A673 (cell line): ENCODE measurements at regions not wholly inside any gene's neighbourhood (a gene's known extent, or its start where the extent isn't known, plus 50 kb on each side); places are given as distances from the start of the nearest gene placed in this dataset.

Experiments used
- BruUV-seq: library from RNA; stranded (reverse); fragments of 400-500 nt; replicated peaks from 2 replicates; lab custom pipeline; 2021; lab: Mats Ljungman, UMichigan
- CTCF ChIA-PET: fragments of 300-600 bp; sonication (Branson Sonifier 250); formaldehyde crosslinking; loops from one replicate; lab custom pipeline; 2022; ENCODE audit warnings: antibody characterized with exemption; lab: Charles Lee
- POLR2A ChIA-PET: fragments of 300-600 bp; sonication (Branson Sonifier 250); formaldehyde crosslinking; loops from one replicate; lab custom pipeline; 2022; ENCODE audit warnings: antibody characterized with exemption; ENCODE audit not compliant: low non-redundant PET; lab: Charles Lee
- DNase-seq: peaks from one replicate; pipeline ENCODE4 v3.0.0-alpha.2; 2015; ENCODE audit warnings: low spot score
- H3K27ac ChIP-seq: fragments of 200-600 bp; sonication (generic); 2 replicates; pipeline ENCODE4 v1.5.1; 2016; ENCODE audit warnings: mixed run types, low read depth, mild to moderate bottlenecking, mixed read lengths, antibody characterized with exemption, low read length; ENCODE audit not compliant: poor library complexity, severe bottlenecking
- H3K27me3 ChIP-seq: fragments of 200-600 bp; sonication (generic); replicated peaks from 2 replicates; pipeline ENCODE4 v1.6.1; 2017; ENCODE audit warnings: mixed run types, low read depth, mild to moderate bottlenecking, mixed read lengths, antibody characterized with exemption, low read length; ENCODE audit not compliant: insufficient read depth, poor library complexity
- H3K36me3 ChIP-seq: fragments of 200-600 bp; sonication (generic); 2 replicates; pipeline ENCODE4 v1.6.1; 2016; ENCODE audit warnings: mixed run types, mild to moderate bottlenecking, mixed read lengths, antibody characterized with exemption, low read length; ENCODE audit not compliant: insufficient read depth, poor library complexity, severe bottlenecking
- H3K4me1 ChIP-seq: fragments of 200-600 bp; sonication (generic); 2 replicates; pipeline ENCODE4 v1.6.1; 2017; ENCODE audit warnings: mixed run types, mild to moderate bottlenecking, mixed read lengths, antibody characterized with exemption, low read length; ENCODE audit not compliant: insufficient read depth, poor library complexity, severe bottlenecking
- H3K4me3 ChIP-seq: fragments of 200-600 bp; sonication (generic); 2 replicates; pipeline ENCODE4 v1.5.1; 2016; ENCODE audit warnings: low read depth, mixed run types, mild to moderate bottlenecking, mixed read lengths, low read length; ENCODE audit not compliant: poor library complexity, severe bottlenecking
- H3K9me3 ChIP-seq: fragments of 200-600 bp; sonication (generic); 2 replicates; pipeline ENCODE4 v1.6.1; 2016; ENCODE audit warnings: mixed run types, low read depth, mild to moderate bottlenecking, mixed read lengths, antibody characterized with exemption, low read length; ENCODE audit not compliant: poor library complexity, severe bottlenecking
- EZH2 ChIP-seq: fragments of 200-600 bp; sonication (generic); IDR thresholded peaks from 2 replicates; pipeline ENCODE4 v1.6.1; 2017; ENCODE audit warnings: borderline replicate concordance, low read depth, mild to moderate bottlenecking, mixed read lengths, antibody characterized with exemption, low read length; ENCODE audit not compliant: poor library complexity, severe bottlenecking
- intact Hi-C: fragments of 100-400 bp; cut with micrococcal nuclease; formaldehyde crosslinking; loops from one replicate; pipeline ENCODE4 v1.10.0; 2022; ENCODE audit not compliant: unreplicated experiment
- TF ChIP-seq, protein P1 (sequence below): fragments of 300-800, 200-600 bp; sonication (generic); conservative IDR thresholded peaks from 2 replicates; pipeline ENCODE4 v1.5.1; 2017; ENCODE audit warnings: low read depth, mild to moderate bottlenecking, antibody characterized with exemption, low read length, moderate library complexity, mixed read lengths

DNA sequence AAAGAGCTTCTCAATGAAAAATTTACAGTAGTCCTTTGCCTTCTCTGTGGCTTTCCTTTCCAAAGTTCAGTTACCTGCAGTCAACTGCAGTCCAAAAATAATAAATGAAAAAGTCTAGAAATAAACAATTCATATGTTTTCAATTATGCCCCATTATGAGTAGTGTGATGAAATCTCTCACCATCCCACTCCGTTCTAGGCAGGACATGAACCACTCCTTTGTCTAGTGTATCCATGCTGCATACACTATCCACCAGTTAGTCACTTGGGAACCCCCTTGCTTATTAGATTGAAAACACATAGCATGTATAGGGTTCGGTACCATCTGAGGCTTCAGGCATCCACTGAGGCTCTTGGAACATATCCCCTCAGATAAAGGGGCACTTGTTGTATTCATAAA is 80.6 kb upstream of the EYA4 start:
- Histone ChIP-seq H3K27ac (no peak overlapping the region), H3K4me1 (peaks cover 27% of the 10 kb centered on the region), H3K36me3 (no peaks in the 10 kb centered on the region), H3K4me3 (no peak overlapping the region), H3K27me3 (no peaks in the 10 kb centered on the region), H3K9me3 (no peaks in the 10 kb centered on the region)
- DNase-seq, result no peak
- no peak for TF ChIP-seq EZH2
- TF ChIP-seq, protein P1, sequence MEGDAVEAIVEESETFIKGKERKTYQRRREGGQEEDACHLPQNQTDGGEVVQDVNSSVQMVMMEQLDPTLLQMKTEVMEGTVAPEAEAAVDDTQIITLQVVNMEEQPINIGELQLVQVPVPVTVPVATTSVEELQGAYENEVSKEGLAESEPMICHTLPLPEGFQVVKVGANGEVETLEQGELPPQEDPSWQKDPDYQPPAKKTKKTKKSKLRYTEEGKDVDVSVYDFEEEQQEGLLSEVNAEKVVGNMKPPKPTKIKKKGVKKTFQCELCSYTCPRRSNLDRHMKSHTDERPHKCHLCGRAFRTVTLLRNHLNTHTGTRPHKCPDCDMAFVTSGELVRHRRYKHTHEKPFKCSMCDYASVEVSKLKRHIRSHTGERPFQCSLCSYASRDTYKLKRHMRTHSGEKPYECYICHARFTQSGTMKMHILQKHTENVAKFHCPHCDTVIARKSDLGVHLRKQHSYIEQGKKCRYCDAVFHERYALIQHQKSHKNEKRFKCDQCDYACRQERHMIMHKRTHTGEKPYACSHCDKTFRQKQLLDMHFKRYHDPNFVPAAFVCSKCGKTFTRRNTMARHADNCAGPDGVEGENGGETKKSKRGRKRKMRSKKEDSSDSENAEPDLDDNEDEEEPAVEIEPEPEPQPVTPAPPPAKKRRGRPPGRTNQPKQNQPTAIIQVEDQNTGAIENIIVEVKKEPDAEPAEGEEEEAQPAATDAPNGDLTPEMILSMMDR, result no peak
- intact Hi-C loops, result no loop called here
- ChIA-PET POLR2A (interaction anchor here (0.7 kb wide), 1 partner anchor 343 kb away, joined by 3 read pairs; no protein-coding TSS in a partner anchor), CTCF (no interaction called here)
- BruUV-seq, result no TSS peak

- CTCF ChIA-PET, result no interaction called here
- intact Hi-C loops, result no loop called here
- DNase-seq, result no peak
These were observed 75.9 kb upstream of the EYA4 start for GRCh38 chr6:133165235-133165634.

DNA sequence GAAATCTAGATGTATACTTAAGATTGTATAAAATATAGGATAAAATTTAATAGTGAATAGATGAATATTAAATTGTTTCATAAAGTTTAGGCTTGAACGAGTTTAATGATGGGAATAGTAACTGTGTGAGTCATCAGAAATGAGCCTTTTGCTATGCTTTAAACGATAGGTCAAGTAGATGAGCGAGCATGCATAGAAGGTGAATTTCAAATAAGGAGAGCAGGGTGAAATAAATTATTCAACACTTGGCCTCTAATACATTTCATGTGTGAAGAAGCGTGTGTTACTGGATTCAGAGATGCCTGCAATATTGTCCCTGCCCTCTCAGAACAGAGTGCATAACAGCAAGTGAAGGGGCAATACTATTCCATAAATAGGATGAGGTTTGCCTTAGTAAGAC is 74.4 kb upstream of the EYA4 start:
- Histone ChIP-seq H3K36me3 (no peaks in the 10 kb centered on the region), H3K4me3 (no peak overlapping the region), H3K27ac (no peak overlapping the region), H3K4me1 (peaks cover 9% of the 10 kb centered on the region), H3K27me3 (no peaks in the 10 kb centered on the region), H3K9me3 (no peaks in the 10 kb centered on the region)
- ChIA-PET POLR2A (no interaction called here), CTCF (no interaction called here)
- no TSS peak for BruUV-seq
- intact Hi-C loops, result no loop called here
- TF ChIP-seq, protein P1, result no peak
- no peak for TF ChIP-seq EZH2
- no peak for DNase-seq

More at GRCh38 chr6:133165235-133165634, 75.9 kb upstream of the EYA4 start:
- POLR2A ChIA-PET, result no interaction called here
- no peak overlapping the region for H3K27ac ChIP-seq
- H3K27me3 ChIP-seq, result no peaks in the 10 kb centered on the region
- TF ChIP-seq, protein P1, result no peak
- no peak for TF ChIP-seq EZH2
- H3K4me3 ChIP-seq, result no peak overlapping the region
- peaks cover 9% of the 10 kb centered on the region for H3K4me1 ChIP-seq
- H3K9me3 ChIP-seq, result no peaks in the 10 kb centered on the region
- no TSS peak for BruUV-seq
- H3K36me3 ChIP-seq, result no peaks in the 10 kb centered on the region
